GM23248 (cell line): ENCODE measurements at regions not wholly inside any gene's neighbourhood (a gene's known extent, or its start where the extent isn't known, plus 50 kb on each side); places are given as distances from the start of the nearest gene placed in this dataset.

ENCODE experiments used
- EZH2 ChIP-seq: fragments of 200-600 bp; sonication (generic); IDR thresholded peaks from 2 replicates; pipeline ENCODE4 v1.6.1; 2018; ENCODE audit warnings: antibody characterized with exemption, mild to moderate bottlenecking; ENCODE audit not compliant: insufficient read depth, poor library complexity, severe bottlenecking
- EZH2phosphoT487 ChIP-seq: fragments of 200-600 bp; sonication (generic); IDR thresholded peaks from 2 replicates; pipeline ENCODE4 v1.6.1; 2018; ENCODE audit warnings: antibody characterized with exemption, moderate library complexity, mild to moderate bottlenecking, low read depth; ENCODE audit not compliant: insufficient read depth

- TF ChIP-seq EZH2 (no peak), EZH2phosphoT487 (no peak)
Observed at GRCh38 chr13:40342901-40343300, 323.5 kb downstream of the FOXO1 start.
